NAMALWA (cell line): ENCODE measurements at regions not wholly inside any gene's neighbourhood (a gene's known extent, or its start where the extent isn't known, plus 50 kb on each side); places are given as distances from the start of the nearest gene placed in this dataset.
"Not testable (repeated sequence)": the region's sequence is repeated elsewhere in the genome, so short reads cannot be mapped to it uniquely, and the experiment has no call there.

Experiments used
- DNase-seq: peaks from one replicate; pipeline ENCODE4 v3.0.0-alpha.2; 2015; ENCODE audit warnings: low spot score

- DNase-seq = no peak
Observed at GRCh38 chr7:17396692-17397091, 98.2 kb downstream of the AHR start.

- DNase-seq = no peak
Observed at GRCh38 chr7:17401791-17402627, 103.6 kb downstream of the AHR start.

- no peak for DNase-seq
Observed at GRCh38 chr7:17402628-17403278, 104.3 kb downstream of the AHR start.

GRCh38 chr7:17404006-17404405, 105.6 kb downstream of the AHR start:
- no peak for DNase-seq

GRCh38 chr7:17405786-17406185, 107.3 kb downstream of the AHR start:
- no peak for DNase-seq

- DNase-seq = no peak
Observed at GRCh38 chr7:17406738-17407137, 108.3 kb downstream of the AHR start.

GRCh38 chr7:17407229-17407628, 108.8 kb downstream of the AHR start:
- no peak for DNase-seq

- DNase-seq = no peak
Observed at GRCh38 chr7:17408245-17408903, 109.9 kb downstream of the AHR start.

GRCh38 chr7:17408904-17409290, 110.4 kb downstream of the AHR start:
- DNase-seq = no peak

GRCh38 chr7:17411922-17412321, 113.5 kb downstream of the AHR start:
- no peak for DNase-seq

- DNase-seq = no peak
Observed at GRCh38 chr7:17412883-17413282, 114.4 kb downstream of the AHR start.

- DNase-seq = no peak
Observed at GRCh38 chr7:17415955-17416354, 117.5 kb downstream of the AHR start.

GRCh38 chr7:17420308-17421015, 122.0 kb downstream of the AHR start:
- not testable (repeated sequence) for DNase-seq

GRCh38 chr7:17421941-17422340, 123.5 kb downstream of the AHR start:
- DNase-seq = no peak

- DNase-seq = no peak
Observed at GRCh38 chr7:17422966-17423365, 124.5 kb downstream of the AHR start.

- DNase-seq = no peak
Observed at GRCh38 chr7:17427924-17428323, 129.5 kb downstream of the AHR start.

GRCh38 chr7:17429579-17429978, 131.1 kb downstream of the AHR start:
- DNase-seq = no peak

GRCh38 chr7:17432793-17433192, 134.3 kb downstream of the AHR start:
- DNase-seq = no peak

GRCh38 chr7:17434191-17434590, 135.7 kb downstream of the AHR start:
- no peak for DNase-seq

- DNase-seq = no peak
Observed at GRCh38 chr7:17434841-17435692, 136.6 kb downstream of the AHR start.

GRCh38 chr7:17436126-17436525, 137.7 kb downstream of the AHR start:
- no peak for DNase-seq

GRCh38 chr7:17437586-17437985, 139.1 kb downstream of the AHR start:
- no peak for DNase-seq
